UCSD-AML1 (cell line): ENCODE measurements at regions not wholly inside any gene's neighbourhood (a gene's known extent, or its start where the extent isn't known, plus 50 kb on each side); places are given as distances from the start of the nearest gene placed in this dataset.

Source experiments
- DNase-seq: peaks from one replicate; lab custom pipeline; 2025; ENCODE audit not compliant: unreplicated experiment; lab: John Stamatoyannopoulos, UW

DNA sequence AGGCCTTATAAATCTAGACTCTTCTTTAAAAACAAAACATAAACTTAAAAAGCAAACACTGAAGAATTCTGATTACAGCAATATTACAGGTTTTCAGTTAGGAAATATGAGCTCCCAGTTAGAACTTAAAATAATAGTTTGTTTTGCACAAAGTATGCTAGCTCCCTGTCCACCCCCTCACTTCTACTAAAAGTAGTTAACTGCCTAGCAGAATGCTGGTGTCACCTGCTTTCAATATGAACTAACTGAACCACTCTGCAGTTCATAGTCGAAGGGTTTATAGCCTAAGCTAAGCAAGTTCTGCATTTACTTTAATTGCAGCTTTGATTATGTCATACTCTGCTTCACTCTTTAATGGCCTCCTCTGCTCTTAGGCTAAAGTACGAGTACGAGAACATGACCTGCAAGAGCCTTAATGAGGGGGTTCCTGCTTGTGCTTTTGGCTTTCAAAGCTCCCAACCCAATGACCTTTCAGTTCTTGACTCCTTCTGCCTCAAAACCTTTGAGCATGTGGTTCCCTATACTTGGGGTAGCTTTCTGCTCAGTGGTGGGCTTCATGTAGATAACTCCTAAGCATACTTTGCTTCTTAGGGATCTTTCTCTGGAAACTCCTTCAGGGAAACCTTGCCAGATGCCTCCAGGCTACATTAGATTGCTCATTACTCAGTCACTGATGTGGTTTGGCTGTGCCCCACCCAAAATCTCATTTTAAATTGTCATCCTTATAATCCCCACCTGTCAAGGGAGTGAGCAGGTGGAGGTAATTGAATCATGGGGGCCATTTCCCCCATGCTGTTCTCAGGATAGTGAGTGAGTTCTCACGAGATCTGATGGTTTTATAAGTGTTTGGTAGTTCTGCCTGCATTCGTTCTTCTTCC, 278.9 kb upstream of the ARGLU1 start:
- DNase-seq, result no peak

DNA sequence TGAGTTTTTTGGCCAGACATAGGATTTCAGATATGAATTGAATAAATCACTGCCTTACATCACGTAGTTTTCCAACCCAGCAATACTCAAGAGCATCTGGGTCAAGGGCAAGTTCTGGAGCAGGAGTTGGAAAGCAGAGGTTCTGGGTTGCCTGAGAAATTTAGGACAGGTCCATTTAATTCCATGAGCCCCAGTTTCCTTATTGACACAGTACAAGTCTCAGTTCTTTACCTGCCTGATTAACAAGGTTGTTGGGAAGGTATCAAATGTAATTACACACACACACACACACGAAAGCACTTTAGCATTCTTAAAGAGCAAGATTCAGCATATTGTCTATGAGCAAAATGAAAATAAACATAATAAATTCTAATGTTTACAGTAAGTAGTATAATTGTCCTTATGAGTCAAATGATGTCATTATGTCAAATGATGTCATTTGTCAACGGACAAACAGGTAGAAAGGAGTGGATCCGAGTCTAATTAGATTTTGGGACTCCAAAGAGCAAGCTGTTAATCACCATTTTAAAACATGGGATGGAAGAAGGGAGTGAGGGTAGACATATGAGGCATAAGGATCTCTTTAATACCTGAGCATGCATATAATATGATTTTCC, 268.4 kb upstream of the ARGLU1 start:
- DNase-seq, result no peak

DNA sequence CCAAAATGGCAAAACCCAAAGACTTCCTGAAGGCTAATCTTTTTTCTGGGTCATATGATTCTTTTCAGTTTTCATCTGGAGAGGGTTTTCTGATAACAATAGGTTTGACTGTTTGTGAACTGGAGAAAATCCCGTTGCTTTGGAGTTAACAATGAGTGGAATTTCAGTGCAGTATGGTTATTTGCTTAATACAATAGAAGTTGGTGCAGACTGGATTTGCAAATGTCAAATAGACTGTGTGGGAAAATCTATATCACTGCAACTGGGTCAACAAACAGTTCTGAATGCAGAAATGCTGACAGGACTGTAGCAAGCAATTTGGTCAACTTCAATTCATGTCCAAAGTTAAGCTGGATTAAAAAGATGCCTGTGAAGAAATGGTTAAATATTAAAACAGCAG, 267.5 kb upstream of the ARGLU1 start:
- DNase-seq, result no peak

DNA sequence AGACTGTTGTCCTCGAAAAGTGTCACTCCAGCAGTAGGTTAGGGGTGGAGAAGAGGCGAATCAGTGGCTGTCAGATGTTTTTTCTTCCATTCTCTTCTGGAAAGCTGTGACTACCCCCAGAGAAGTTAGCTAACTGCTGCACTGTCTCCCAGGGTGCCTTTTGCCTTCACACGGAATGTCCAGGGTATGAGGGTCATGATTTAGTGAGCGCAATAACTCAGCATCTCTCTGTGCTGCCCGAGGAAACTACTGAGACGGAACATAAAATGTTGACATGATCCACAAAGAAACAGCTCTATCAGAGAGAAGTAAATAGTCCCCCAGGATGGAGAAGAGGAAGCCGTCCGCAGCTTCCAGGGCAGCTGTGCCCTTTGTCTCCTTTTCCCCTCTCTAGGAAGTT, 254.0 kb upstream of the ARGLU1 start:
- DNase-seq, result no peak

DNA sequence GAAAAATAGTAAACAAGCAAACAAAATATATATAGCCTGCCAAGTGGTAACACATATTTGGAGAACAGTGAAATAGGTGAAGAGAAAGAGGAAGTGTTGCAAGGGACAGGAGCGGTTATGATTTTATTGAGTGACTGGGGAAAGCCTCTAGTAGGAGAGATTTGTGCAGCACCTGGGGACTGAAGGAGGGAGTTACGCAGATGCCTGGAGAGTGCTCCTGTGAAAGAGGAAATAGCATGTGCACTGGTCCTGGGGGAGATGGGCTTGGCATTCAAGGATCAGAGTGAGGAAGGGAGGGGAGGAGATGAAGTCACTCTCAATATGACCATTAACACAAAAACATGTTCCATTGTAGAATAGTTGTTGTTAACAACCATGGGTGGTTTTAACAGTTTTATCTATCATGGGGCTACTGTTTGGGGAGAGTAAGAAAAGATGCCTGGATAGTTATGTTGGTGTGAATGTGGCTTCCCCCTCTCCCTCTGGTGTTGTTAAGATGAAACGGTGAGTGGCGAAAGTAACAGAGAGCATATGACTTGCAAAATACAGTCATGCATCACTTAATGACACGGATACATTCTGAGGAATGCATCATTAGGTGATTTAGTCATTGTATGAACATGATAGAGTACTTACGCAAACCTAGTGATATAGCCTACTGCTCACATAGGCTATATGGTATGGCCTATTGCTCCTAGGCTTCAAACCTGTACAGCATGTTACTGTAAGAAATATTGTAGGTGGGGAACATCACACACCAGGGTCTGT, 251.7 kb upstream of the ARGLU1 start:
- no peak for DNase-seq

DNA sequence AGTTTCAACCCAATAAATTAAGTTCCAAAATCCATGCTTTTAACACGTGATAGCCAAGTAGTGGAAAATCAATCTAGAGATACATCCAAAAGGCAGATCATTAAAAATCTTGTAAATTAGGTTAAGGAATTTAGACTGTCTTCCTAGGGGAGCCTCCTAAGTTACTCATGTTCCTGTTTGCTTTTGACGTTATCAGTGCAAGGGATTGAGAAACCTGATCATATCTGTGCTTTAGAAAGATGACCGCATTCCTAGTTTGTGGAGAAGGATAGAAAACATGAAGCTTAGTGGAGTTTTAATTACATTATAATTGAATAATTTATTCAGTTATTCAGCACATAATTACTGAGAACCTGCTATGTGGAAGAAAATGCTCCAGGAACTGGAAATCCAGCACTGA, 251.0 kb upstream of the ARGLU1 start:
- DNase-seq, result no peak

DNA sequence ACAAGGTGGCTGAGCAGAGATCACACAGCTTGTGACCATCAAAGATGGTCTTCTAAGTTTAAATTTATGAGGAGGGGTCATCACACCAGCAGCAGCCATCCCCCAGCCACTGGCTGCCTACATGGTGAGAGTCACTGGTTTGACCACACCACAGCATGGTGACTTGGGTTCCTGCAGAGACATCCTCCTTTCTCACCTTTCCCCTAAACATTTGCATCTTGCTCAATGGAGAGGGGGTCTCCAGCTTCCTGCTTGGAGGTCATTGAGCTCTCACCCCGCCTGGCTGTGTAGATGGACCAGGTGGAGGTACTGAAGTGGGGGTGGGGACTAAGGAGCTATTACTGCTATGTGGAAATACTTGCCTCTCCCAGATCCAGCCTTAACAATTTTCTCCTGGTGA, 247.6 kb upstream of the ARGLU1 start:
- no peak for DNase-seq

DNA sequence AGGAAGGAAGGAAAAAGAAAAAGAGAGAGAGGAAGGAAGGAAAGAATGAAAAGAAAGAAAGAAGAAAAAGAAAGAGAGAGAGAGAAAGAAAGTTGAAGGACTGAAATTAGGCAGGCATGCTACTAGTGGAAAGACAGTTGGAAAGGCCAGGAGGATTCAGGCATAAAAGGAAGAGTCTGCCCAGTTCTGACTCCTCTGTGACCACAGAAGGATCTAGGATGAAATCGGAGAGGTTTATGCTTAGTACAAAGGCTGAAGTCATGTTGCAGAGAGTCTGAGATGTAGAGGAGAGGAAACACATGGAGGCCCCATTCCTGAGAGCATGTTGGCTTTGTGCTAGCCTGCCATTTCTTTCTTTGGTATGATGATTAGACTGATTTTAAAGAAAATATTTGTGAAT, 246.5 kb upstream of the ARGLU1 start:
- no peak for DNase-seq

DNA sequence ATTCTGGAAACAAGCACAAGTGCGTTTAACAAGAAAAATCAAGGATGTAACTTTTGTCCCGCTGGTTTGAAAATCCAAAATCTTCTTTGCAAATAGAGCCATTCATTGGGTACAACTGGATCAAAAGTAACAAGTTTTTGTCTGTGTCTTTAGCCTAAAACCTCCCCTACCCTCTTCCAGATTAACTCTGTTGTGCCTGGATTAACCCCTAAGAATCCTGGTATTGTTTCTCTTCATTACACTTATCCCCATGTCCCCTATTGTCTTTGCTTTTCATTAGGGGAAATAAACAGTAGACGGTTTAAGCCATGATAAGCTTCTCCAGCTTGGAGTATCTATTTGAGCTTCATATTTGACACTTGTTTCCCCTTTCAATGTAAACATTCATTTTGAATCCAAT, 242.1 kb upstream of the ARGLU1 start:
- DNase-seq, result no peak

DNA sequence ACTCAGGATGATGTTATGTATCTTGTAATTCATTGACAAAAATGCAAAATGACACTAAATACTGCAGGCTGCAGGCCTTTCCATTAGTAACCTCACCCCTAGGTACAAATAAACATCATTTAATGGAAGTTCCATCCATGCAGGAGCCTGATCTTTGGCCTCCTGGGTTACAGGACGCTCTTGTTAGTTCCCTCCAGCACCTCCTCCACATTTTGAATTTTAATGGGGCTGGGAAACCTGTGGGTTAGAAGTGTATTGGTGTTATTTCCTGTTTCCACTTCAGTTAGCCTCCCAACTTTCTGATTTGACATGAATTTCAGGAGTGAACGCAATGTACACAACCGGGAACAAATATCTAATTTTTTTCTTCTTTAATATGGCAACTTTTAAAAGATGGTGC, 237.1 kb upstream of the ARGLU1 start:
- DNase-seq, result no peak

DNA sequence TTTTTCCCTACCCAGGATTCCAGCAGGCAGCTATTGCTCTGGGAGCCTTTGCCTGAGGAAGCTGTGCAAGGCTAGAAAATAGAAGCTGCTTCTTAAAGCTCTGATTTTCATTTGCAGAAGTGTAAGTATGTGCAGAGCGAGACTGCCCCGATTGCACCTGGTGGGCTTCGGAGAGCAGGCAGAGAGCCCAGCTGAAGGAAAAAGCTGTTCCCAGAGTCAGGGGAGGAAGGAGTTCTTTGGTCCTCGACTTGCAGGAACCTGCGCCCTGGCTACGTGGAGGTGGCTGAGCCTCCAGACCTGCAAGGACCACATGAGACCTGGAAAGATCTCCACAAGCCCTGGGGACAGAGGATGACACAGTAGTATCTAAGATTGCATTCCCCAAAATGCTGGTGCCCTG, 235.0 kb upstream of the ARGLU1 start:
- no peak for DNase-seq

DNA sequence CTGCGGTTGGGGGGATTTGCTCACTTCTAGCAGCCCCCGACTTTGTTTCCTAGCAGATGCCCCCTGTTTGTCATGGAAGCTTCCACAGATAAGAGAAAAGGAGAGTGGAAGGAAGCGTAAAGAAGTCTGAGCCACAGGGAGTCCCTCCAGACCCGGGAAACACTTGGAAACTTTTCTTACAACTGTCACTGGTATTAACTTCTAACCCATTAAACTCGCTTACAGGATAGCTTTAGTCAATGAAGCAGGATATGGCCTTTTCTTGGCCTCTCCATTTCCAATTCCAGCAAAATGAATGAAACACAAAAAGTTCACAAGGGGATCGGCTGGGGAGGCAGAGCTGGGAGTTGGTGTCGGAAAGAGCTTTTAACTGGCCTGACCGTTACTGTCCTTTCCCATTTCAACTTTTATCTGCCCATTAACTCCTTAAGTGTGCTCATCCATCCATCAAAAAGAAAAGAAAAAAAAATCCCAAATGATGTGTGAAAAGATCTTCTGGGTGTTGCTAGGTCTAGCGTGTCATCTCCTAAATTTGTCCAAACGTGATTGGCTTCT, 231.9 kb upstream of the ARGLU1 start:
- DNase-seq, result no peak

DNA sequence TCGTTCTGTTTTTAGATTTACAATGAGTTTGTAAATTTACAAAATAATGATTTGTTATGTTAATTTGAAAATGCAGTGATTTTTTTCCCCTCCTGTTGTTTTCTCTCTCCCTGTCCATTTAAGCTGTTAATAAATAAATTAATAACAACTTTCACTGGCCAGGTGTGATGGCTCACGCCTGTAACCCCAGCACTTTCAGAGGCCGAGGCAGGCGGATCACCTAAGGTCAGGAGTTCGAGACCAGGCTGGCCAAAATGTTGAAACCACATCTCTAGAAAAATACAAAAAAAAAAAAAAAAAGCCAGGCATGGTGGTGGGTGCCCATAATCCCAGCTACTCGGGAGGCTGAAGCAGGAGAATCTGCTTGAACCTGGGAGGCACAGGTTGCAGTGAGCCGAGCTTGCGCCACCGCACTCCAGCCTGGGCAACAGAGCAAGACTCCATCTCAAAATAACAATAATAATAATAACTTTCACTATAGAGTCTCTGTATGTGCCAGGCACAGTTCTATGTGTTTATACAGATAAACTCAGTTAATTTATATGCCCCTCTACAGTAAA, 229.2 kb upstream of the ARGLU1 start:
- DNase-seq, result no peak

DNA sequence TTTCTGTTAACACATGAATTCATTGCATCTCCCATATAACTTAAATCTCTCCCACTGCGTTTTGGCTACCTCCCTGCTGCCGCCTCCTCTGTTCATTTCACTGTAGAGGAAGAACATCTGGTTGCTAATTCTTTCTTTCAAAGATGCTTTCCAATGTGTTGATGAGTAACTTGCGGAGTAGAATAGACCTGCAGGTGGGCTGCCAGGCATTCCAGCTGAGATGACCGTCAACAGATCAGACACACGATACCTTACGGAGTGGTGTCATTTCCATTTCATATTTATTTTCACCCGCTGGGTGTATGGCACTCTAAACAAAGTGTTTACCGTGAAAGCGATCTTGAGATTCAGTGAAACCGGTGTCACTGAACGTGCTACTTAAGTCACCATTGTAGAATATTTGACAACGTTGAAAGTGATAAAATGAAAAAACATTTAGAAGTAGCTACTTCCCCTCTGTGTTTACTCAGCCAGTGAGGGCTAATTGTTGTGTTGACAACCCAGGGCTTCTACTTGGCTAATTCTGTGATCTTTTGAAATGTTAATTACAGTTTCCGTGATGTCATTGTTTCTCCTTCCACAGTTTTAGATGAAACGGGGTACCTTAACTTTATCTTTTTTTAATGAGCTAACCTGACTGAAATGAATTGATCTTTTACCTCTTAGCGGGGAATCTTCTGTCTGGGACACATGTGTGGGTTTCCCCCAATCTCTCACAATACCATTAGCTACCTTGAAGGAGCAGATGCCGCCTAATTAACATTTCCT, 228.5 kb upstream of the ARGLU1 start:
- no peak for DNase-seq

DNA sequence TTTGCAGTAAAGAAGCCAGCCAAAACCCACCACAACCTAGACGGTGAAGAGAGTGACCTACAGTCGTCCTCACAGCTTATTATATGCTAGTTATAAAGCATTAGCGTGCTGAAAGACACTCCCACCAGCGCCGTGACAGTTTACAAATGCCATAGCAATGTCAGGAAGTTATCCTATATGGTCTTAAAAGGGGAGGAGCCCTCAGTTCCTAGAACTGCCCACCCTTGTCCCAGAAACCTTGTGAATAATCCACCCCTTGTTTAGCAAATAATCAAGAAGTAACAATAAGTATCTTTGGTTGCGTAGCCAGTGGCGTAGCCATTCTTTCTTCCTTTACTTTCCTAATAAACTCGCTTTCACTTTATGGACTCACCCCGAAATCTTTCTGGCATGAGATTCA, 227.9 kb upstream of the ARGLU1 start:
- DNase-seq, result no peak

DNA sequence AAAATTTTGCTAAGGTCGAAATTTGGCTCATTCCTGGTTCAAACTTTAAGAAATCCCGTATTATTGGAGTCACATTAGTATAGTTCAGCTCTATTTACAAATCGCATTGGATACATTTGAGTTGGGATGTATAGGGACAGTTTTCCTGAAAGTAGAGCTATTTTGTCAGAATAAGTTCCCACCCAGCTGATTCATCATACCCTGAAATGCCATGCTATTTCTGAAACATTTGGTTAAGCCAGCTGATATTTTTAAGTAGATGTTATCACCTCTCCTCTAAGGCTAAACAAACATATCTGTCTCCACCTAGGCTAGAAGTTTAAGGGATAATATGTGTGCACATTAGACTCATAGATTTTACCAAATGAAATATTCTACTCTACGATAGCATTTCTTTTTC, 226.2 kb upstream of the ARGLU1 start:
- DNase-seq, result no peak

DNA sequence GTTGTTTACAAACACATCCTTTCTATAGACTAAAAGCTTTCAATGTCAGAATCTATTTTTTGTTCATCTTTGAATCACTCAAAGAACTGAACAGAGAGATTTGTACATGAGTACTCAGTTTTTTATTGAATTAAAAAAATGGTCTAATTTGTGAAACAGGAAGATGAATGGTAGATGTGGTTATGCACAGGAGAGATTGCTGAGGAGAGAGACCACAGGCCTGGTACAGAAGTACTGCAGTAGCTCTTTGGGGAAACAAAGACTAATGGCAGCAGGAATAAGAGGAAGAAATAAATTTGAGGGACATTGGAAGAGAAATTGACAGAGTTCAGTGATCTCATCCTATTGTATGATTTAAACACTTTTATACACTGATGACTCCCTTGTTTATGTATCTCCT, 222.0 kb upstream of the ARGLU1 start:
- no peak for DNase-seq

DNA sequence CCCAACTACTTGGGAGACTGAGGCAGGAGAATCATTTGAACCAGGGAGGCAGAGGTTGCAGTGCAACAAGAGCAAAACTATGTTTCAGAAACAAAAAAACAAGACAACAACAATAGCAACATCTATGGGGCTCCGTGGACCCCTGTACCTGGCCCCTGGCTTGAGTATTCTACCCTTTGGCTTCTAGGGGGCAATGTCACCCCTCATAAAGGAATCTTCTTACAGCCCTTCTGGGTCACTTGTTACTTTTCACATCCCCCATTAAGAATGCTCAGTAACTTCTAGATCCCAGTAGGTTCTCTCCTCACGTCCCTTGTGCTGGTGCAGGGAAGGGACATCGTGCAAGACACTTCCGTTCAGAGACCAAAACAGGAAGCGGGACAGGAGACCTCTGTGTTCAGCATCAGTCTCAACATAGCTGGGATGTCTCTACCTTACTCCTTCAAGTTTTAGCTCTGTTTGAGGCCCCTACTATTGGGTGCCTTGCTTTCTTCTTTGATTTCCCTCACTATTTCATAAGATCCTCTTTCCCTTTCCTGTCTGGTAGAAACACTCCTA, 218.1 kb upstream of the ARGLU1 start:
- DNase-seq, result no peak

DNA sequence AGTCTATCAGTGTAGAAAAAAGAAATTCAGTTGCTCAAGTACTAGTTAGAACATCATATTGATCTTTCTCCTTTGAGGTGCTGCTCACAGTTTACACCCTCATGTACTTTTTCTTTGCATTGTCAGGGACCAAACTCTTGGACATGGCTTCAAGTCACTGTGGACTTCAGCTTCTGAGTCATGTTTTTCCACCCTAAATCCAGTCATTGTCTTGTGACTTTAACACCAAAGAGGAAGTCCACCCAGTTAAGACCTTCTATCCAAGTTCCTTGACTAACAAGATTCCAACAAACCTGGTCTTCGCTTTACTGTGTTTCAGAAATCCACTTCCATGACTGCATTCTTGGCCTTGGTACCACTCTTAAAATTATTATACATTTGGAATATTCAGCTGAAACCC, 206.7 kb upstream of the ARGLU1 start:
- no peak for DNase-seq

DNA sequence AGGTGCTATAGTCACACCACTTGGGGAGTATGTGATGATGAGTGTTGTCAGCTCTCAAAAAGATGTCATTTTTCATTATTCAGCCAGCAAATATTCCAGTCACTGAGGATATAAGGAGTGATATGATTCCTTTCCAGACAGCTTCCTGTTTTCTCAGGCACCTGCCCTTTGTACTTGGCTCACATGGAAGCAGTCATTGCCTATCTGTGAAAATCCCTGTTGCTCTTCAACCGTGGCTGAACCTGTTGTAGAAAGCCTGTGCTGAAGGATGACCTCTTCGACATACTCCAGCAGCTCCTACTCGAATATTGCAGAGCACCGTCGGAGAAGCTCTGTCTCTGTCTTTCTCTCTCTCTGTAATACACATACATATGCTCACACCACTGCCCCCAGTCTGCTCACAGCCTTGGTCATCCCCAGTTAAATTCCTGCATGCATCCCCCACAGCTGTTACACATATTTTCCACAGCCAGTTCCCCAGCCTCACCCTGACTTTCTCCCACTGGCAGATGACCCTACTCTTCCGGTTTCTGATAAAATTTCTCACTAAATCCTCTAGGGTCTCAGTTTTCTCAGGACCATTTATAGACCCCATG, 204.2 kb upstream of the ARGLU1 start:
- DNase-seq, result no peak
